Cardiac muscle cell (in vitro differentiated cells and primary cell): ENCODE measurements at regions not wholly inside any gene's neighbourhood (a gene's known extent, or its start where the extent isn't known, plus 50 kb on each side); places are given as distances from the start of the nearest gene placed in this dataset.

Experiments used
- DNase-seq, 2 donors: peaks; one replicate each; pipeline versions ENCODE4 v3.0.0 to v3.0.0-alpha.2; 2010 to 2017; ENCODE audit warnings: low read depth in 1 of 2, low spot score in 1 of 2
- H3K27ac ChIP-seq: fragments of 200-600 bp; sonication (generic); 2 replicates; pipeline ENCODE4 v1.5.1; 2016
- H3K27me3 ChIP-seq: fragments of 200-600 bp; sonication (generic); 2 replicates; pipeline ENCODE4 v1.6.0; 2016; ENCODE audit warnings: control low read depth
- H3K36me3 ChIP-seq: fragments of 200-600 bp; sonication (generic); 2 replicates; pipeline ENCODE4 v1.5.1; 2016; ENCODE audit warnings: control low read depth
- H3K4me1 ChIP-seq: fragments of 200-600 bp; sonication (generic); 2 replicates; pipeline ENCODE4 v1.8.1; 2017; ENCODE audit warnings: low read depth, mild to moderate bottlenecking, mixed run types
- H3K4me3 ChIP-seq: fragments of 200-600 bp; sonication (generic); 2 replicates; pipeline ENCODE4 v1.5.1; 2016; ENCODE audit warnings: mild to moderate bottlenecking
- H3K9me3 ChIP-seq: fragments of 200-600 bp; sonication (generic); 2 replicates; pipeline ENCODE4 v1.5.1; 2017; ENCODE audit warnings: low read depth, mild to moderate bottlenecking, control low read depth
- CTCF ChIP-seq: IDR thresholded peaks from 2 replicates; pipeline ENCODE4 v1.5.1; 2012; ENCODE audit warnings: low read depth, mild to moderate bottlenecking, low read length

GRCh38 chr11:57971272-57972012, 52.2 kb upstream of the OR9Q1 start:
- Histone ChIP-seq H3K36me3 (no peaks in the 10 kb centered on the region), H3K4me3 (no peak overlapping the region)

GRCh38 chr11:57972013-57972367, 51.7 kb upstream of the OR9Q1 start:
- Histone ChIP-seq H3K27ac (no peak overlapping the region), H3K9me3 (no peaks in the 10 kb centered on the region), H3K36me3 (no peaks in the 10 kb centered on the region), H3K4me1 (no peaks in the 10 kb centered on the region), H3K4me3 (no peak overlapping the region), H3K27me3 (no peaks in the 10 kb centered on the region)
- no peak for DNase-seq
- no peak for TF ChIP-seq CTCF

More at GRCh38 chr11:57971272-57972012, 52.2 kb upstream of the OR9Q1 start:
- Histone ChIP-seq H3K27ac (no peak overlapping the region), H3K27me3 (no peaks in the 10 kb centered on the region), H3K9me3 (no peaks in the 10 kb centered on the region), H3K4me1 (no peaks in the 10 kb centered on the region)
- no peak for DNase-seq
- TF ChIP-seq CTCF = no peak
